Testis (tissue), 2 donors: ENCODE measurements at regions not wholly inside any gene's neighbourhood (a gene's known extent, or its start where the extent isn't known, plus 50 kb on each side); places are given as distances from the start of the nearest gene placed in this dataset.
"Not testable (repeated sequence)": the region's sequence is repeated elsewhere in the genome, so short reads cannot be mapped to it uniquely, and the experiment has no call there.

ENCODE experiments used
- DNase-seq: peaks from one replicate; pipeline ENCODE4 v3.0.0-alpha.2; 2019
- H3K27ac ChIP-seq, 2 donors: fragments of 200-600 bp; sonication (generic); one replicate each; pipeline ENCODE4 v1.5.1; 2019
- H3K27me3 ChIP-seq: fragments of 200-600 bp; sonication (generic); one replicate; pipeline ENCODE4 v1.5.1; 2019
- H3K36me3 ChIP-seq: fragments of 200-600 bp; sonication (generic); one replicate; pipeline ENCODE4 v1.5.1; 2017; ENCODE audit warnings: low read depth; ENCODE audit errors: missing control alignments
- H3K4me1 ChIP-seq: fragments of 200-600 bp; sonication (generic); one replicate; pipeline ENCODE4 v1.5.1; 2019
- H3K4me3 ChIP-seq, 2 donors: fragments of 200-600 bp; sonication (generic); one replicate each; pipeline ENCODE4 v1.5.1; 2017 to 2019
- H3K9me3 ChIP-seq: fragments of 200-600 bp; sonication (generic); one replicate; pipeline ENCODE4 v1.5.1; 2017
- POLR2A ChIP-seq: fragments of 450-650 bp; IDR thresholded peaks from one replicate; pipeline ENCODE4 v1.6.1; 2017; ENCODE audit warnings: antibody characterized with exemption, mild to moderate bottlenecking, moderate library complexity
- WGBS, 2 donors: methylation state at CpG; one replicate each; pipeline ENCODE4 v1.1.5; 2018; 5-methylcytosine and 5-hydroxymethylcytosine counted together
- intact Hi-C: fragments of 100-400 bp; cut with DNase I; formaldehyde crosslinking; loops from one replicate; pipeline ENCODE4 v1.15.1; 2023; ENCODE audit warnings: low total_unique reads
- TF ChIP-seq, protein P1 (sequence below), 3 experiments: fragments of 450-650 bp in 2 of 3; fragments of 200-600 bp in 1 of 3; sonication (generic) in 1 of 3; IDR thresholded peaks; one replicate each; pipeline ENCODE4 v1.5.1; 2016 to 2019; ENCODE audit warnings: antibody characterized with exemption in 3 of 3, mild to moderate bottlenecking in 2 of 3, moderate library complexity in 1 of 3

DNA sequence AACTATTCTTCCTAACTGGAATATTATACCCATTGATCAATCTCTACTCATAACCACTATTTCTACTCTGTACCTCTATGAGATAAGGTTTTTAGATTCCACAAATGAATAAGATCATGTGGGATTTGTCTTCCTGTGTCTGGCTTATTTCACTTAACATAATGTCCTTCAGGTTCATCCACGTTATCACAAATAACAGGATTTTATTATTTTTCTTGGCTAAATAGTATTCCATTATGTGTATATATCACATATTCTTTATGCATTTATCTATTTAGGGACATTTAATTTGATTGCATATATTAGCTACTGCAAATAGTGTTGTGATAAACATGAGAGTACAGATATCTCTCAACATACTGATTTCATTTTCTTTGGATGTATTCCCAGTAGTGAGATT is 823.0 kb upstream of the ADGRB3 start:
- no peak for DNase-seq
- TF ChIP-seq, protein P1, sequence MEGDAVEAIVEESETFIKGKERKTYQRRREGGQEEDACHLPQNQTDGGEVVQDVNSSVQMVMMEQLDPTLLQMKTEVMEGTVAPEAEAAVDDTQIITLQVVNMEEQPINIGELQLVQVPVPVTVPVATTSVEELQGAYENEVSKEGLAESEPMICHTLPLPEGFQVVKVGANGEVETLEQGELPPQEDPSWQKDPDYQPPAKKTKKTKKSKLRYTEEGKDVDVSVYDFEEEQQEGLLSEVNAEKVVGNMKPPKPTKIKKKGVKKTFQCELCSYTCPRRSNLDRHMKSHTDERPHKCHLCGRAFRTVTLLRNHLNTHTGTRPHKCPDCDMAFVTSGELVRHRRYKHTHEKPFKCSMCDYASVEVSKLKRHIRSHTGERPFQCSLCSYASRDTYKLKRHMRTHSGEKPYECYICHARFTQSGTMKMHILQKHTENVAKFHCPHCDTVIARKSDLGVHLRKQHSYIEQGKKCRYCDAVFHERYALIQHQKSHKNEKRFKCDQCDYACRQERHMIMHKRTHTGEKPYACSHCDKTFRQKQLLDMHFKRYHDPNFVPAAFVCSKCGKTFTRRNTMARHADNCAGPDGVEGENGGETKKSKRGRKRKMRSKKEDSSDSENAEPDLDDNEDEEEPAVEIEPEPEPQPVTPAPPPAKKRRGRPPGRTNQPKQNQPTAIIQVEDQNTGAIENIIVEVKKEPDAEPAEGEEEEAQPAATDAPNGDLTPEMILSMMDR (IDR thresholded peaks at IDR 0.05): no peak
- TF ChIP-seq POLR2A: no peak
- no peak overlapping the region for H3K27ac ChIP-seq
- H3K4me3 ChIP-seq: no peak overlapping the region
- no peaks in the 10 kb centered on the region for H3K27me3 ChIP-seq
- H3K9me3 ChIP-seq: no peaks in the 10 kb centered on the region
- no peaks in the 10 kb centered on the region for H3K36me3 ChIP-seq
- WGBS, 2 donors: 80 to 87% methylated on average over 1 of the region's 1 CpG
- intact Hi-C loops: no loop called here
- H3K4me1 ChIP-seq: no peaks in the 10 kb centered on the region

DNA sequence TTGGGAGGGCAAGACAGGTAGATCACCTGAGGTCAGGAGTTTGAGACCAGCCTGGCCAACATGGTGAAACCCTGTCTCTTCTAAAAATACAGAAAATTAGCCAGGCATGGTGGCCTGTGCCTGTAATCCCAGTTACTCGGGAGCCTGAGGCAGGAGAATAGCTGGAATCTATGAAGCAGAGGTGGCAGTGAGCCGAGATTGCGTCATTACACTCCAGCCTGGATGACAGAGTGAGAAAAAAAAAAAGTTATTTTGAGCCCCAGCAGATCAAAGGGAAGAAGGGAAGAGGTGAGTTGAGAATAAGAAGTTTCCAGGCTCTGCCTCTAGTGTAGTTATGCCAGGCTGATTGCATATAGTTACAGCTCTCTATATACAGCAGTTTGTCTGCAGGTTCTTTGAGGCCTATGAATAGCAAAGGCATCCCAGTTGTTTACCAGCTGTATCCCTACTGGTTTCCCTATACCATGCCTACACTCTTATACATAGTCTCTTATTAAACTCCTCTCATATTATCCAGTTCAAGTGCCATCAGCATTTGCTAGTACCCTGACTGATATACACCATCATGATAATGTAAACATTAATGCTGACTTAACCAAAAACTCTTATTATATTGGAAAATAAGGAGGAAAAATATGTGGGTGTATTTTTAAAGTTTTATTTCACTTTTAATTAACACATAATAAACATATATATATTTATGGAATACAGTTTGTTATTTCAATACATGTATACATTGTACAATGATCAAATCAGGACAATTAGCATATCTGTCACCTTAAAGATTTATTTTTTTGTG is 823.6 kb upstream of the ADGRB3 start:
- no peak overlapping the region for H3K4me3 ChIP-seq
- no peak for DNase-seq
- H3K27me3 ChIP-seq: no peaks in the 10 kb centered on the region
- no peaks in the 10 kb centered on the region for H3K9me3 ChIP-seq
- intact Hi-C loops: no loop called here
- WGBS, 2 donors: 91 to 96% methylated on average over 3 of the region's 3 CpGs
- H3K27ac ChIP-seq: no peak overlapping the region
- H3K4me1 ChIP-seq: no peaks in the 10 kb centered on the region
- no peaks in the 10 kb centered on the region for H3K36me3 ChIP-seq
- TF ChIP-seq POLR2A: no peak
- TF ChIP-seq, protein P1 (IDR thresholded peaks at IDR 0.05): no peak

DNA sequence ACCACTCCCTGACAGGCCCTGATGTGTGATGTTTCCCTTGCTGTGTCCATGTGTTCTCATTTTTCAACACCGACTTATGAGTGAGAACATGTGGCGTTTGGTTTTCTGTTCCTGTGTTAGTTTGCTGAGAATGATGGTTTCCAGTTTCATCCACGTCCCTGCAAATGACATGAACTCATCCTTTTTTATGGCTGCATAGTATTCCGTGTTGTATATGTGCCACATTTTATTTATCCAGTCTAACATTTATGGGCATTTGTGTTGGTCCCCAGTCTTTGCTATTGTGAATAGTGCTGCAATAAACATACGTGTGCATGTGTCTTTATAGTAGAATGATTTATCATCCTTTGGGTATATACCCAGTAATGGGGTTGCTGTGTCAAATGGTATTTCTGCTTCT is 830.3 kb upstream of the ADGRB3 start:
- DNase-seq, H3K9me3 ChIP-seq, H3K27me3 ChIP-seq, H3K4me3 ChIP-seq, H3K27ac ChIP-seq, H3K4me1 ChIP-seq, H3K36me3 ChIP-seq, intact Hi-C loops: not testable (repeated sequence)
- whole genome bisulfite sequencing, 2 donors: 75 to 78% methylated on average over 5 of the region's 5 CpGs

DNA sequence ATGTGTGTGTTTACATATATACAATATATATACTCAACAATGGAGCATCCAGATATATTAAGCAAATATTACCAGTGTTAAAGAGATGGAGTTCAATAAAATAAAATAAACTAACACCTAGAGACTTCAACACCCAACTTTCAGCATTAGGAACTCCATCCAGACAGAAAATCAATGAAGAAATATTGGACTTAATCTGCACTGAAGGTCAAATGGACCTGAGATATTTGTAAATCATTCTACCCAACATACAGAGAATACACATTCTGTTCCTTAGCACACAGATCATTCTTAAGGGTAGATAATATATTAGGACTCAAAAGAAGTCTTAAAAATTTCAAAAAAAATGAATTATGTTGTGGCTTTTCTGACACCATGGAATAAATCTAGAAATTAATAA is 832.3 kb upstream of the ADGRB3 start:
- Histone ChIP-seq H3K4me1 (no peaks in the 10 kb centered on the region), H3K36me3 (no peaks in the 10 kb centered on the region), H3K4me3 (no peak overlapping the region), H3K9me3 (no peaks in the 10 kb centered on the region), H3K27ac (no peak overlapping the region), H3K27me3 (no peaks in the 10 kb centered on the region)
- intact Hi-C loops: no loop called here
- TF ChIP-seq, protein P1 (IDR thresholded peaks at IDR 0.05): no peak
- no peak for TF ChIP-seq POLR2A
- no peak for DNase-seq

DNA sequence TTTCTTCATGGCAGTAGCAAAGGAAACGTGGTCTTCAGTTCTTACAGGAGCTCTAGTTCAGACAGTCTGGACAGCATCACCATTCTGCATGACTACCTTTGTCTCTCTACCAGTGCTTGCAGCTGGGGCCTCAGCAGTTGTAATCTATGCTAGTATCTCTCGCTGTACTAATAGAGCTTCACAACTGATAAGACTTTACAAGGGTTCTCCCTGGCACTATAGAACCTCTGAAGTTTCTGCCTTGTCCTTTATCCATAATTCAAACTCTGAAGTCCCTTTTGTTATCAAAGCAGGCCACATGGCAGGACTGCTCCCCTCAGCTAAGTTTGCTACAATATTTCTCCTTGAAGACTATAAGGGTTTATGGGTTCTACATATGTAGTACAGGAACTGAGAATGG is 842.1 kb upstream of the ADGRB3 start:
- no peaks in the 10 kb centered on the region for H3K36me3 ChIP-seq
- H3K27ac ChIP-seq: no peak overlapping the region
- no peak overlapping the region for H3K4me3 ChIP-seq
- no peak for TF ChIP-seq POLR2A
- TF ChIP-seq, protein P1 (IDR thresholded peaks at IDR 0.05): no peak
- H3K4me1 ChIP-seq: no peaks in the 10 kb centered on the region
- no peaks in the 10 kb centered on the region for H3K27me3 ChIP-seq
- H3K9me3 ChIP-seq: no peaks in the 10 kb centered on the region
- intact Hi-C loops: no loop called here
- DNase-seq: no peak
- WGBS, 2 donors: 60 to 69% methylated on average over 2 of the region's 2 CpGs
